A549 (cell line): ENCODE measurements at regions not wholly inside any gene's neighbourhood (a gene's known extent, or its start where the extent isn't known, plus 50 kb on each side); places are given as distances from the start of the nearest gene placed in this dataset.

Source experiments
- ATAC-seq, 2 experiments: fragments of 200-7000 bp in 1 of 2; fragments of >200 bp in 1 of 2; cut with Nextera tagmentation in 1 of 2; cut with Tn5 transposase in 1 of 2; 3 replicates each; pipeline versions ENCODE4 v1.8.0 to v1.9.1; 2018 to 2020; ENCODE audit warnings: mild to moderate bottlenecking in 1 of 2, moderate library complexity in 1 of 2
- CTCF ChIA-PET: fragments of 300-600 bp; sonication (Branson Sonifier 250); formaldehyde crosslinking; extraction: SDS; loops from one replicate; lab custom pipeline; 2021; ENCODE audit warnings: antibody characterized with exemption, inconsistent platforms; lab: Yijun Ruan, JAX
- POLR2A ChIA-PET: fragments of 350-600 bp; formaldehyde crosslinking; extraction: SDS; loops from one replicate; lab custom pipeline; 2021; ENCODE audit warnings: antibody characterized with exemption, inconsistent platforms; lab: Yijun Ruan, JAX
- DNase-seq, 2 experiments: peaks; one replicate each; pipeline versions ENCODE4 v3.0.0 to v3.0.0-alpha.2; 2011 to 2016; ENCODE audit warnings: low read depth in 1 of 2, low spot score in 1 of 2
- FAIRE-seq: peaks from 2 replicates; lab custom pipeline; 2011; peaks lifted over from hg19 to GRCh38; lab: Jason Lieb, UNC
- H3K27ac ChIP-seq, 2 experiments: fragments of >200 bp; sonication (Bioruptor Twin); formaldehyde crosslinking; 3 replicates each; pipeline ENCODE4 v1.5.1; 2016 to 2017
- H3K4me1 ChIP-seq: fragments of >200 bp; sonication (Bioruptor Twin); formaldehyde crosslinking; 3 replicates; pipeline ENCODE4 v1.6.1; 2016
- H3K4me2 ChIP-seq: fragments of >200 bp; sonication (Bioruptor Twin); formaldehyde crosslinking; 3 replicates; pipeline ENCODE4 v1.6.1; 2016
- H3K4me3 ChIP-seq: fragments of >200 bp; sonication (Bioruptor Twin); formaldehyde crosslinking; 3 replicates; pipeline ENCODE4 v1.5.1; 2016
- H3K9me3 ChIP-seq: fragments of >200 bp; sonication (Bioruptor Twin); formaldehyde crosslinking; 3 replicates; pipeline ENCODE4 v1.6.1; 2016
- CEBPB ChIP-seq, 2 experiments: fragments of >200 bp in 1 of 2; sonication (Bioruptor Twin) in 1 of 2; formaldehyde crosslinking in 1 of 2; IDR thresholded peaks; 2 replicates each; pipeline ENCODE4 v1.6.1; 2012 to 2016
- CHD2 ChIP-seq: fragments of 150-350 bp; IDR thresholded peaks from 2 replicates; pipeline ENCODE4 v1.6.1; 2014; ENCODE audit warnings: low read length; ENCODE audit not compliant: partially characterized antibody
- EHF ChIP-seq: fragments of 250-450 bp; sonication (Bioruptor Pico); IDR thresholded peaks from 2 replicates; pipeline ENCODE4 v1.5.0; 2020; ENCODE audit warnings: mild to moderate bottlenecking
- EP300 ChIP-seq, 2 experiments: fragments of >200 bp; sonication (Bioruptor Twin); formaldehyde crosslinking; IDR thresholded peaks; 2 replicates in 1 of 2; 3 replicates in 1 of 2; pipeline ENCODE4 v1.6.1; 2016 to 2017
- FOXS1 ChIP-seq: fragments of 250-450 bp; sonication (Bioruptor Pico); IDR thresholded peaks from 2 replicates; pipeline ENCODE4 v1.5.0; 2020; ENCODE audit warnings: mild to moderate bottlenecking, moderate library complexity
- GATA3 ChIP-seq: IDR thresholded peaks from 2 replicates; pipeline ENCODE4 v1.6.1; 2012; ENCODE audit warnings: borderline replicate concordance
- HEYL ChIP-seq: fragments of 250-450 bp; sonication (Bioruptor Pico); IDR thresholded peaks from 2 replicates; pipeline ENCODE4 v1.8.0; 2021; ENCODE audit warnings: mild to moderate bottlenecking, moderate library complexity
- JUN ChIP-seq, 2 experiments: fragments of >200 bp; sonication (Bioruptor Twin); formaldehyde crosslinking; IDR thresholded peaks; 2 replicates in 1 of 2; 3 replicates in 1 of 2; pipeline ENCODE4 v1.6.1; 2016 to 2017
- MAZ ChIP-seq: fragments of 150-350 bp; IDR thresholded peaks from 2 replicates; pipeline ENCODE4 v1.6.1; 2014; ENCODE audit warnings: antibody characterized with exemption, low read depth, low read length, borderline replicate concordance
- NFE2L2 ChIP-seq: fragments of 150-350 bp; conservative IDR thresholded peaks from 2 replicates; pipeline ENCODE4 v1.6.1; 2014; ENCODE audit warnings: low read length
- PHF8 ChIP-seq: fragments of 200-600 bp; sonication (generic); IDR thresholded peaks from 2 replicates; pipeline ENCODE4 v1.6.1; 2016; ENCODE audit warnings: low read depth, mild to moderate bottlenecking, antibody characterized with exemption, moderate library complexity, borderline replicate concordance
- POLR2AphosphoS2 ChIP-seq: conservative IDR thresholded peaks from 2 replicates; pipeline ENCODE4 v1.6.1; 2012; ENCODE audit warnings: low read length, improper control_type of control experiment, inconsistent platforms
- RAD21 ChIP-seq, 2 experiments: fragments of >200 bp in 1 of 2; sonication (Bioruptor Twin) in 1 of 2; formaldehyde crosslinking in 1 of 2; IDR thresholded peaks in 1 of 2; conservative IDR thresholded peaks in 1 of 2; 2 replicates in 1 of 2; 3 replicates in 1 of 2; pipeline ENCODE4 v1.6.1; 2012 to 2018; ENCODE audit warnings: inconsistent platforms in 1 of 2
- RARB ChIP-seq: fragments of 250-450 bp; sonication (Bioruptor Pico); IDR thresholded peaks from 2 replicates; pipeline ENCODE4 v1.8.0; 2021; ENCODE audit warnings: mild to moderate bottlenecking, moderate library complexity
- REST ChIP-seq: fragments of 200-600 bp; sonication (generic); IDR thresholded peaks from 2 replicates; pipeline ENCODE4 v1.6.1; 2016; ENCODE audit warnings: antibody characterized with exemption, mild to moderate bottlenecking, moderate library complexity
- RNF2 ChIP-seq: fragments of 200-600 bp; sonication (generic); IDR thresholded peaks from 2 replicates; pipeline ENCODE4 v1.6.1; 2016; ENCODE audit warnings: low read depth, mild to moderate bottlenecking, antibody characterized with exemption, moderate library complexity, borderline replicate concordance
- TFCP2L1 ChIP-seq: fragments of 250-450 bp; sonication (Bioruptor Pico); IDR thresholded peaks from 2 replicates; pipeline ENCODE4 v1.5.0; 2021; ENCODE audit warnings: mild to moderate bottlenecking
- TP53 ChIP-seq: fragments of 250-450 bp; sonication (Bioruptor Pico); IDR thresholded peaks from 2 replicates; pipeline ENCODE4 v1.5.0; 2021; ENCODE audit warnings: mild to moderate bottlenecking, moderate library complexity
- WGBS: methylation state at CpG from one replicate; pipeline ENCODE4 v1.1.6; 2017; ENCODE audit errors: missing lambda C conversion rate; 5-methylcytosine and 5-hydroxymethylcytosine counted together
- TF ChIP-seq, protein P1 (sequence below): IDR thresholded peaks from 2 replicates; pipeline ENCODE4 v1.6.1; 2012; ENCODE audit warnings: low read depth, borderline replicate concordance
- TF ChIP-seq, protein P2 (sequence below): IDR thresholded peaks from 2 replicates; pipeline ENCODE4 v1.6.1; 2012

- ChIA-PET POLR2A (no interaction called here), CTCF (no interaction called here)
- WGBS, result 14% methylated on average over 2 of the region's 2 CpGs
- H3K4me1 ChIP-seq, result no peaks in the 10 kb centered on the region
- no peak for ATAC-seq
- peaks cover 3% of the 10 kb centered on the region; the same call in 2 of the 3 replicates for H3K9me3 ChIP-seq
- DNase-seq, result no peak
- H3K4me3 ChIP-seq, result no peak overlapping the region
- no peak overlapping the region for H3K4me2 ChIP-seq
- TF ChIP-seq RNF2, result no peak
- no peak for FAIRE-seq
- no peak overlapping the region for H3K27ac ChIP-seq
Observed at GRCh38 chr16:64830653-64831052, 291.2 kb downstream of the CDH11 start.

- 4% methylated on average over 2 of the region's 2 CpGs for WGBS
- Histone ChIP-seq H3K9me3 (peaks cover 3% of the 10 kb centered on the region; the same call in 2 of the 3 replicates), H3K4me2 (no peak overlapping the region), H3K4me3 (no peak overlapping the region), H3K27ac (no peak overlapping the region), H3K4me1 (no peaks in the 10 kb centered on the region)
- CTCF ChIA-PET, result no interaction called here
- DNase-seq (no peak), ATAC-seq (no peak), FAIRE-seq (no peak)
- POLR2A ChIA-PET, result no interaction called here
- TF ChIP-seq PHF8 (no peak), EP300 (IDR thresholded peaks at IDR 0.05) (no peak), CHD2 (no peak)
- TF ChIP-seq, protein P1, sequence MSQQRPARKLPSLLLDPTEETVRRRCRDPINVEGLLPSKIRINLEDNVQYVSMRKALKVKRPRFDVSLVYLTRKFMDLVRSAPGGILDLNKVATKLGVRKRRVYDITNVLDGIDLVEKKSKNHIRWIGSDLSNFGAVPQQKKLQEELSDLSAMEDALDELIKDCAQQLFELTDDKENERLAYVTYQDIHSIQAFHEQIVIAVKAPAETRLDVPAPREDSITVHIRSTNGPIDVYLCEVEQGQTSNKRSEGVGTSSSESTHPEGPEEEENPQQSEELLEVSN, result no peak
- TF ChIP-seq, all 56 proteins: peak for 0
Observed at GRCh38 chr16:64829678-64830077, 292.2 kb downstream of the CDH11 start.

DNA sequence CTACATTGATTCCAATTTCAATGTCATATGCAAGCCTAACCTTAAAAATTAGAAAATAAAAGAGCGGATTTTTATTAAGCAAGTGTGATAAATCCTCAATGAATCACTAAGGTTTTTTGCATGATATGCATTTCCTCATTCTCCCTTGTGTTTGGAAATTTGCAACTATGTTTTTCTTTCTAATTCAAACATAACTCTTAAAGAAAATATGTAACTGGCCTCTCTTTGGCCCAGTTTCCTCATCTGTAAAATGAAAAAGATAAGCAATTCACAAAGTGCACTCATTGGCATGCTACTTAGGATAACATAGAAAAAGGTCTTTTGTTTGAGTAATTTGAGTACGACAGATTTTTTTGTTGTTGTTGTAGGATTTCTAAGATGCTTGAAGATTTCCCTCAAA, 295.5 kb downstream of the CDH11 start:
- FAIRE-seq, result no peak
- 6% methylated on average over 2 of the region's 2 CpGs for WGBS
- Histone ChIP-seq H3K27ac (no peak overlapping the region), H3K4me1 (no peaks in the 10 kb centered on the region), H3K4me3 (no peak overlapping the region)
- no peak for DNase-seq
- no peak for ATAC-seq
- POLR2A ChIA-PET, result no interaction called here
- TF ChIP-seq FOXS1 (CRISPR knock-in tag) (no peak), CHD2 (no peak), EHF (CRISPR knock-in tag) (no peak), TFCP2L1 (CRISPR knock-in tag) (no peak), JUN (IDR thresholded peaks at IDR 0.05) (no peak), EP300 (IDR thresholded peaks at IDR 0.05) (no peak), MAZ (no peak)
- TF ChIP-seq, protein P2, sequence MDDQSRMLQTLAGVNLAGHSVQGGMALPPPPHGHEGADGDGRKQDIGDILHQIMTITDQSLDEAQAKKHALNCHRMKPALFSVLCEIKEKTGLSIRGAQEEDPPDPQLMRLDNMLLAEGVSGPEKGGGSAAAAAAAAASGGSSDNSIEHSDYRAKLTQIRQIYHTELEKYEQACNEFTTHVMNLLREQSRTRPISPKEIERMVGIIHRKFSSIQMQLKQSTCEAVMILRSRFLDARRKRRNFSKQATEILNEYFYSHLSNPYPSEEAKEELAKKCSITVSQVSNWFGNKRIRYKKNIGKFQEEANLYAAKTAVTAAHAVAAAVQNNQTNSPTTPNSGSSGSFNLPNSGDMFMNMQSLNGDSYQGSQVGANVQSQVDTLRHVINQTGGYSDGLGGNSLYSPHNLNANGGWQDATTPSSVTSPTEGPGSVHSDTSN, result no peak
- TF ChIP-seq, protein P1, result no peak
- TF ChIP-seq, all 56 proteins: peak for 0
- Histone ChIP-seq H3K9me3 (no peaks in the 10 kb centered on the region), H3K4me2 (no peak overlapping the region)
- CTCF ChIA-PET, result no interaction called here

DNA sequence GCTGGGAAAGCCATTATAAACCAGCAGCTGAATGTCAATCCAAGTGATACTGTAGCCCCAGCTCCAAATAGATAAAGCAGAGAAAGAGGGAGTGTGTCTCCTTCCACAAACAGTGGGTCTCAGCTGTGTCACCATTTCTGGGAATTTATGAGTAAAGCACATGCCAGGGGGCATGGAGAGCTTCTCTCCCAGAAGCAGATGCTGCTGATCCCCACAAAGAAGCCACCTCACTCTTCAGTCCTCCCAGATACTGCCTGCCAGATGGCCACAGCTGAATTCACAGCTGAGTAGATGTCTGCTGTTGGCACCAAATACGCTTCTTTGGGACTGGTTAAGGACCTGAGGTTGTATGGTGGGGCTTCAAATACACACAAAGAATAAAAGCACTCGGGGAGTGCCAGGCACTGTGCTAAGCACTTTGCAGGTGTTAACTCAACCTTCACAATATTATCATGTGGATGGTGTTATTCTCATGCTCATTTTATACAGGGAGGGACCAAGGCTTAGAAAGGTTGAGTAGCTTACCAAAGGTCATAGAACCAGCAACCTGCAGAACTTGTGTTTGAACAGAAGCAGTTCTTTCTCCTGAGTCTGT, 298.3 kb downstream of the CDH11 start:
- CTCF ChIA-PET, result interaction anchor here (0.9 kb wide), 1 partner anchor 17 kb away, joined by 3 read pairs; no protein-coding TSS in a partner anchor
- FAIRE-seq (no peak), ATAC-seq (no peak), DNase-seq (no peak)
- Histone ChIP-seq H3K4me1 (no peaks in the 10 kb centered on the region), H3K4me3 (no peak overlapping the region), H3K4me2 (no peak overlapping the region), H3K9me3 (no peaks in the 10 kb centered on the region), H3K27ac (no peak overlapping the region)
- 13% methylated on average over 1 of the region's 2 CpGs for WGBS
- no peak for TF ChIP-seq REST
- TF ChIP-seq MAZ, result no peak
- no peak for TF ChIP-seq HEYL (CRISPR knock-in tag)
- TF ChIP-seq CEBPB (IDR thresholded peaks at IDR 0.05), result no peak
- no peak for TF ChIP-seq NFE2L2
- TF ChIP-seq RAD21 (conservative IDR thresholded peaks at IDR 0.05 in 1 of 2, IDR thresholded peaks at IDR 0.05 in 1 of 2), result no peak
- no peak for TF ChIP-seq TP53
- TF ChIP-seq GATA3, result no peak
- no peak for TF ChIP-seq RARB (CRISPR knock-in tag)
- TF ChIP-seq POLR2AphosphoS2, result no peak
- POLR2A ChIA-PET, result no interaction called here
